RWPE1 (cell line): ENCODE measurements at regions not wholly inside any gene's neighbourhood (a gene's known extent, or its start where the extent isn't known, plus 50 kb on each side); places are given as distances from the start of the nearest gene placed in this dataset.

ENCODE experiments used
- CTCF ChIA-PET: fragments of 350-600 bp; sonication (Branson Sonifier 250); formaldehyde crosslinking; extraction: SDS; loops from one replicate; lab custom pipeline; 2021; lab: Yijun Ruan, JAX
- POLR2A ChIA-PET: fragments of 400-600 bp; formaldehyde crosslinking; extraction: SDS; loops from one replicate; lab custom pipeline; 2020; ENCODE audit warnings: antibody characterized with exemption; ENCODE audit not compliant: low non-redundant PET; lab: Yijun Ruan, JAX
- DNase-seq: peaks from one replicate; pipeline ENCODE4 v3.0.0; 2012; ENCODE audit warnings: low spot score
- H3K27ac ChIP-seq: fragments of 450-650 bp; 2 replicates; pipeline ENCODE4 v1.5.1; 2017
- CTCF ChIP-seq: fragments of 450-650 bp; conservative IDR thresholded peaks from 2 replicates; pipeline ENCODE4 v1.5.1; 2017; ENCODE audit warnings: low read depth, mild to moderate bottlenecking

- DNase-seq, result no peak
- no peak overlapping the region for H3K27ac ChIP-seq
- no peak for TF ChIP-seq CTCF
- ChIA-PET CTCF (no interaction called here), POLR2A (no interaction called here)
These were observed 124.4 kb upstream of the IRF2BP2 start for GRCh38 chr1:234734412-234734835.

- CTCF ChIA-PET, result no interaction called here
- DNase-seq, result no peak
- POLR2A ChIA-PET, result no interaction called here
- H3K27ac ChIP-seq, result no peak overlapping the region
- TF ChIP-seq CTCF, result no peak
These were observed 123.4 kb upstream of the IRF2BP2 start for GRCh38 chr1:234733427-234733826.

DNA sequence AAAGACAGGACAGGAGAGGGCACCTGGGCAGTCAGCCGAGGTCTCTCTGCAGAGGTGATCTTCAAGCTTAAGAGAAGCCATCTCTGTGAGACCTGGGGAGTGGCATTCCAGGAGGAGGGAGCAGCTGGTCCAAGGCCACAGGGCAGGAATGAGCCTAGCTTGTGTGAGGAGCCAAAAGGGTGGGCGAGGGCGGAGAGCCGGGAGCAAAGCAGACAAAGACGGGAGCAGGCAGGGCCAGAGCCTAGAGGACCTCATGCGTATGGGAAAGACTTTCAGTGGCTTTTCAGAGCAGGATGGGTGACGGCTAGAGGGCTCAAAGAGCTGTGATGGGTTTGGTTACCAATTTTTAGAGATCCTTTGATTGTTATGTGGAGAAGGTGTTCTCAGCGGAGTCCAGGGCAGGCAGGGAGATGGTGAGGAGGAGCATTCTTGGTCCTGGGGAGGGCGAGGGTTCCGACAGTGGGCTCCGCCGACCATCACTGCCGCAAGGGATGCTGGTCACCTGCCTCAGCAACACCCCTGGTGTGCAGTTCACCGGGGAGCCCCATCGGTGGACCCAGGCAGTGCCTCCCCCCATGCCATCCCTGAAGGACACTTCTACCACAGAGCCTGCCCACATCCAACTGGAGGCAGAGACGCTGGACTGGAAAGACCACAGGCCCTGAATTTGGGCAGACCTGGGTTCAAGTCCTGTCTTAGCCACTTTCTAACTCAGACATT lies 122.9 kb upstream of the IRF2BP2 start:
- DNase-seq, result no peak
- ChIA-PET CTCF (no interaction called here), POLR2A (no interaction called here)
- no peak for TF ChIP-seq CTCF
- H3K27ac ChIP-seq, result 0 out of 2 replicates have a peak overlapping the region, but pooled peaks have one; percentile 53

GRCh38 chr1:234732260-234732659 lies 122.3 kb upstream of the IRF2BP2 start:
- CTCF ChIA-PET, result no interaction called here
- no peak for DNase-seq
- POLR2A ChIA-PET, result no interaction called here
- no peak for TF ChIP-seq CTCF
- peak overlapping the region; percentile 53 for H3K27ac ChIP-seq

DNA sequence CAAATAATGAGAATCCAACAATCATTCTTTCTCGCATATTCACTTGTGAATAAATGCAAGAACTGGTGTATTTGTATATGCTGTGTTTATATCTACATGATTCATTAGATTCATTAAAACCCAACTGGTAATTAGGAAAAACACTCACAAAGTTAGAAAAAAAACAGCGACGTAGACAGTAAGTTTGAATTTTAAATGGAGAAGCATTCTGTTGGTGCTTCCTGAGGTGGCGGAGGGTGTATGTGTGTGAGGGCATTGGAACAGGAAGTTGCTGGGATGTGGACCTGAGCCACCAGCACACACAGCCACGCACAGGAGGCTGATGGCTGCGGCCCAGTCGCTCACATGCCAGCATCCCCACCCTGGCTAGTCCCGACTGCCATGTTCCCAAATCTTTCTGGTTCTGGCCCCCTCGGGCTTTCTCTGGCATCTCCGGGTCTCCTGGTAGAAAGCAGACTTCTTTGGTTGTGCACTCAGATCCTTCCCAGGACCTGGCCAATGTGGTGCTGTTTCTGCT lies 121.6 kb upstream of the IRF2BP2 start:
- TF ChIP-seq CTCF, result no peak
- CTCF ChIA-PET, result no interaction called here
- POLR2A ChIA-PET, result interaction anchor here (0.6 kb wide), 1 partner anchor 250 kb away, joined by 3 read pairs; no protein-coding TSS in a partner anchor
- H3K27ac ChIP-seq, result peak overlapping the region; percentile 53
- DNase-seq, result no peak

DNA sequence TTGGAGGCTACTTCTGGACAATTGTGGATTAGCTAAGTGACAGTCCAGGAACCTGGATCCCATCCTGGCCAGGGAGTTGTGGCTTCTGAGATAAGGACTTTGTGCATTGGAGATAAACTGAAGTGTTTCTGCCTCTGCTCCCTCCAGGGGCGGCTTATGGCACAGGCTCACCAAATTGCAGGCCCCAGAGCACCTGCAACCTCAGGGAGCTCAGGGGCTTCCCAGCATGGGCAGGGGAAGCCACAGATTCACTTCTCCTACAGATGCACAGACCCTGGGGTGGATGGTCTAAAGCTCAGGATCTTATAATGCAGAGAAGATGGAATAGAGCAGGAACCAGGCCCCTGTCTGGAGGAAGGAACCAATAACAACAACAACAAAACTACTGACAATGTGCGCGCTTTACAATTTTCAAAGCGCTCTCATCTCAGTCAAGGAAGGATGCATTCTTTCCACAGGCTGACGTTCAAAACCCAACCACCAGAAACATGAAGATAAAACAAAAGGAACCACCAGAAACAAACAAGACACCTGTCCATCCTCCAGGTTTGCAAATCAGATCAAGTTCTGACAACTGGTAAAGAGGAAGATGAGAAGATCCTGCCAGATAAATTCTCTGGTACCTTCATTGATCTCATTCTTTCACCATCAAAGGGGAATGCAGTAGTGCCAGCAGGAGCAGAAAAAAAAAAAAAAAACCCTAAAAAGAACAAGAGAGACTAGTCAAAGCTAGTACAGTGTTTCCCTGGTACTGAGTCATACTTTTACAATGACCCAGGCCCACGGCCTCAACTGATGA lies 121.0 kb upstream of the IRF2BP2 start:
- TF ChIP-seq CTCF, result no peak
- CTCF ChIA-PET, result no interaction called here
- DNase-seq, result peak; percentile 84
- POLR2A ChIA-PET, result interaction anchor here (0.6 kb wide), 1 partner anchor 250 kb away, joined by 3 read pairs; no protein-coding TSS in a partner anchor
- H3K27ac ChIP-seq, result no peak overlapping the region
